C4-2B (cell line): ENCODE measurements at regions not wholly inside any gene's neighbourhood (a gene's known extent, or its start where the extent isn't known, plus 50 kb on each side); places are given as distances from the start of the nearest gene placed in this dataset.

ENCODE experiments used
- H3K27ac ChIP-seq: fragments of 450-650 bp; 2 replicates; pipeline ENCODE4 v1.5.1; 2017
- ZFX ChIP-seq: fragments of 450-650 bp; IDR thresholded peaks from 2 replicates; pipeline ENCODE4 v1.6.1; 2017
- TF ChIP-seq, protein P1 (sequence below): fragments of 450-650 bp; conservative IDR thresholded peaks from 2 replicates; pipeline ENCODE4 v1.5.1; 2017; ENCODE audit warnings: mild to moderate bottlenecking

DNA sequence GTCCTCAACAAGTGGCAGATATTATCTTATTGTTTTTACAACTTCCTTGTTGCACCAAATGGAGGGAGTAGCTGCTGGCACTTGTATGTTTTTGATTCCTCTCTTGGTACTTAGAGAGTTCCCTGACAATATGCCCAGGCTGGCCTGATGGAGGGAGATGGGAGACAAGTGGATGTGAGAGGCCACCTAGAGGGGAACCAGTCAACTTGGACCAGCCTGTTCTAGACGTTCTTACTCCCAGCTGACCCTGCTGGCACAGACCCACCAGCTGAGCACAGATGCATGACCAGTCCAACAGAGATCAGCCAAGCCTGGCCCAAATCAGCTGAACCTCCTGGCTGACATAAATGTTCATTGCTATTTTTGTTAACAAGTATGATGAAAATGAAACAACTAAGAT lies 60.9 kb upstream of the GDNF start:
- no peak overlapping the region for H3K27ac ChIP-seq
- TF ChIP-seq ZFX = no peak
- TF ChIP-seq, protein P1, sequence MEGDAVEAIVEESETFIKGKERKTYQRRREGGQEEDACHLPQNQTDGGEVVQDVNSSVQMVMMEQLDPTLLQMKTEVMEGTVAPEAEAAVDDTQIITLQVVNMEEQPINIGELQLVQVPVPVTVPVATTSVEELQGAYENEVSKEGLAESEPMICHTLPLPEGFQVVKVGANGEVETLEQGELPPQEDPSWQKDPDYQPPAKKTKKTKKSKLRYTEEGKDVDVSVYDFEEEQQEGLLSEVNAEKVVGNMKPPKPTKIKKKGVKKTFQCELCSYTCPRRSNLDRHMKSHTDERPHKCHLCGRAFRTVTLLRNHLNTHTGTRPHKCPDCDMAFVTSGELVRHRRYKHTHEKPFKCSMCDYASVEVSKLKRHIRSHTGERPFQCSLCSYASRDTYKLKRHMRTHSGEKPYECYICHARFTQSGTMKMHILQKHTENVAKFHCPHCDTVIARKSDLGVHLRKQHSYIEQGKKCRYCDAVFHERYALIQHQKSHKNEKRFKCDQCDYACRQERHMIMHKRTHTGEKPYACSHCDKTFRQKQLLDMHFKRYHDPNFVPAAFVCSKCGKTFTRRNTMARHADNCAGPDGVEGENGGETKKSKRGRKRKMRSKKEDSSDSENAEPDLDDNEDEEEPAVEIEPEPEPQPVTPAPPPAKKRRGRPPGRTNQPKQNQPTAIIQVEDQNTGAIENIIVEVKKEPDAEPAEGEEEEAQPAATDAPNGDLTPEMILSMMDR = peak; percentile 66

DNA sequence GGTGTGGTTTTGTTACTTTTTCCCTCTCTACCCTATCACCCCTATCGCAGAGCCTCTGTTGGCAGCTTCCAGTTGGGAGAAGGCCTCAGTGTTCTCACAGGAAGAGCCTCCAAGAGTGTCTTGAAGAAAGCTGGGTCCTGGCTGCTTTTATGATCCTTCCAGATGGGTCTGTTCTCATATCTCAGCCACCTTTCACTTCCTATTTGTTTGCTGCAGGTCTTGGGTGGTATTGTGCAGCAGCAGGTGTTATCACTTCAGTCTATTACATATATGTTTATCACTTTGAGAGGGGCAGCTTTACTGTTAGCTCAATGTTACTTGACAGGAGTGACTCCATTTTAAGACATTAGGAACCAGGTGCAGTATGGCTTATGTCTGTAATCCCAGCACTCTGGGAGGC lies 59.2 kb upstream of the GDNF start:
- TF ChIP-seq ZFX = no peak
- TF ChIP-seq, protein P1 = no peak
- no peak overlapping the region for H3K27ac ChIP-seq

DNA sequence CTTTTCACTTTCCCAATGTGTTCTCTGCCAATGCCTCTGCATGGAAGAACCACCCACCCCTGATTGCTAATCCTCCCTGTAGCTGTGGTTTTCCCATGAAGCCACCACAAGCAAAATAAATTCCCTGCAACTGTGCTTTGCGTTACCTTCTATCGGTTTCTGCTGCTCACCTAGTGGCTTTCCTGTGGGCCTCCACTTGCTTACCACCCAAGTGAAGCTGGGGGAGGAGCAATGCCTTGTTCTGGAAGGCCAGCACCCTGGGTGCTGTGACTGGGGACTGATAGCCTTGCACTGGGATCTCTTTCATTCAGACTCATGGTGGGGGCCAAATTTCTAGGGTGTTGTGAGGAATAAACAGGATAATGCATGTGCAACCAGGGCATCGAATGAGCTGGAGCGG lies 56.3 kb upstream of the GDNF start:
- no peak for TF ChIP-seq ZFX
- TF ChIP-seq, protein P1 = no peak
- no peak overlapping the region for H3K27ac ChIP-seq

DNA sequence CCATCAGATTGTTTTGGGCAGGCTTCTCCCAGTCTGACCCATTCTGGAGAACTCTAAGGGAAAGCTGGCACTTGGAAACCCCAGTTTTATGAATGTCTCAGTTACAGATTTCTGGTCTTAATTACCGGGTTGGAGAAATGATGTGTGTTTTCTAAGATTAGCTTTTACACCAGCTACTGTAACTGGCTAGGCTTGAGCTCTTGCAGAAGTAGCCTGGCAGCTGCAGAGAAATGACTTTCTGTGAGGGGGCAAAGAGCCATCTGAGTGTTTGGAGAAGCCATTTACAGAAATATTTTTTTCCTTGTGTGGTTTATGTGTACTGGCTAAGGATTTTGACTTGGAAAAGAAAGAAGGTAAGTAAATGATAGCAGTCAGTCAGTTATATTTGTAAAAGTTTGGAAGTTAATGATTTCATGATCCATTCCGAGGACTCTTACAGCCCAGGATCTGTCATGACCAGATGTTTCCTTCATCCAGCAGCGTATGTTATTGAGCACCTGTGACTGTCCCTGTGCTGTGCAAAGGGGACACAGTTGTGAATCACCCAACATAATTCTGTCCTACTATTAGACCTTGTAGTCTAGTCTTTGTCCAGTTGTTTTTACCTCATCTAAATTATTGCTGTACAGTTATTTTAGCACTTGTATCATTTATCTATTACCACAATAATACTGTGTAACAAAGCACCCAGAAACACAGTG lies 53.7 kb upstream of the GDNF start:
- no peak overlapping the region for H3K27ac ChIP-seq
- TF ChIP-seq, protein P1 = no peak
- no peak for TF ChIP-seq ZFX

DNA sequence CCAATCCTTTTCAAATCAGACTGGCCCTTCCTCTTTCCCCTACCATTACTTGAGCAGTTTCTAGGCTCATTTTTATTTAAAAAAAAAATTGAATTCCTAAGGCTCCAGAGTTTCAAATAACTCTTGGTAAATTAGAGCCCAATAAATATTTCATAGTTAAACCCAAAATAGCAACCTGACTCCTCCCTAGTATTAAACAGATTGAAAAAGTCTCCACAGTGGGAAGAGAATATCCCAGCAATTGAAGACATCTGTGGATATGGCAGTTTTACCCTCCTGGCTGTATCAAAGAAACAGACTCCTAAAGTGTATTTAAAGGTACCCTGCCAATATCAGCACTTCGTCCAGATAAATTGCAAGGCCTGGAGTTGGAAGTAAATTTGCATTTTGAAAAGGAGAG lies 52.7 kb upstream of the GDNF start:
- TF ChIP-seq, protein P1 = no peak
- no peak for TF ChIP-seq ZFX
- H3K27ac ChIP-seq = no peak overlapping the region

DNA sequence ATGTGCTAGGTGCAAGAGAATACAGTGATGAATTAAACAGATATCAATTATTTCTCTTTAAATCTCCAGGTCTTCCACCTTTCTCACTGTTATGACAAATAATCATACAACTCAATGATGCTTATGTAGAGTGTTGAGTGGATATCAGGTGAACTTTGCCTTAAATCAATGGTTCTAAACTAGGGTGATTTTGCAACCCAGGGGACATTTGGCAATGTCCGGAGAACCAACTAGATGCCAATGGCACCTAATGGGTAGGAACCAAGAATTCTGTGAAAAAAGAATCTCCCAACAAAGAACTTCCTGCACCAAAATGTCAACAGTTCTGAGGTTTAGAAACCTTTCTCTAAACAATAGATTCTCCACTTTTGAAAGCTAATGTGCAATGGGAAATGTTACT lies 52.0 kb upstream of the GDNF start:
- H3K27ac ChIP-seq = no peak overlapping the region
- no peak for TF ChIP-seq ZFX
- TF ChIP-seq, protein P1 = no peak

DNA sequence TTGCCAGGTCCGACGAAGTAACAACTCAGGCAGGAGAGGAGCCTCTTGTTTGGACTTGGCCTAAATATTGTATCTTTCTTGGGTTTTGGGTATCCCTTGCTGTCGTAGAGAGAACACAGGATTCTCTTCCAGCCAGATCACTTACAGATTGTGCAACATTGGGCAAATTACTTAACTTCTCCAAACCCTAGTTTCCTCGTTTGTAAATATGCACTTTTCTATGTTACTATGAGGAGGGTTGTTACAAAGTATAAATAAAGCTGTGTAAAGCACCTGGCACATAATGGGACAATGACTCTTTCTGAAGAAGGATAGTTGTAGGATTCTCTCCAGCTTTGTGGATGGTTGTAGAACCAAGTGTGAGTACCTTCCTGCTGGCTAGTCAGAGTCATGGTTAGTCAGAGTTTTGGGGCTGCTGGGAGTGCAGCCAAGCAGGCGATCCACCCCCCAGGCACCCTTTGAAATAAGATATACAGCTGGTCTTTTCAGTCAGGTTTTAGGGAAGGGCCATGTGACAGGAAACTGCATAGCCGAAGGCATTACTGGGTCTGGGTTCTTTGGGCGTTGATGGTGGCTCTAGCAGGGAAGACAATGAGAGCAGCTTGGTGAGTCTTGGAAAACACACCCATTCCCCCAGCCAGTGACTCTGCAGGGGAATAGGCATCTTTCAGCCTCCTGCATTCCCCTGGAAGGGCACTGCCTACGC lies 49.9 kb upstream of the GDNF start:
- no peak overlapping the region for H3K27ac ChIP-seq
- TF ChIP-seq, protein P1 = no peak
- no peak for TF ChIP-seq ZFX
